ENCODE measurements at regions not wholly inside any gene's neighbourhood (a gene's known extent, or its start where the extent isn't known, plus 50 kb on each side); places are given as distances from the start of the nearest gene placed in this dataset.

GRCh38 chr4:177163532-177163931 lies 146.1 kb upstream of the NEIL3 start:
- TF ChIP-seq POLR2A (IDR thresholded peaks at IDR 0.05) = no peak
- TF ChIP-seq CTCF (IDR thresholded peaks at IDR 0.05) = no peak

Measured in heart left ventricle (tissue), 13 donors.